ENCODE measurements at regions not wholly inside any gene's neighbourhood (a gene's known extent, or its start where the extent isn't known, plus 50 kb on each side); places are given as distances from the start of the nearest gene placed in this dataset.
"Not testable (repeated sequence)": the region's sequence is repeated elsewhere in the genome, so short reads cannot be mapped to it uniquely, and the experiment has no call there.

- Histone ChIP-seq H3K4me1 (no peaks in the 10 kb centered on the region), H3K4me3 (no peak overlapping the region), H3K36me3 (replicated peaks in 1 of 2; ENCODE audit: insufficient read depth in 1 of 2, low read depth in 2 of 2) (no peaks in the 10 kb centered on the region), H3K9me3 (no peaks in the 10 kb centered on the region), H3K27ac (no peak overlapping the region), H3K27me3 (no peaks in the 10 kb centered on the region)
- ATAC-seq (no peak), DNase-seq (no peak)
- TF ChIP-seq CTCF (IDR thresholded peaks at IDR 0.05) (no peak), POLR2A (IDR thresholded peaks at IDR 0.05) (no peak)
- whole genome bisulfite sequencing, 2 donors = 75 to 88% methylated on average over 4 of the region's 4 CpGs
- intact Hi-C loops (cut with DNase I) = no loop called here
Observed at GRCh38 chr12:33222357-33222756, 217.3 kb downstream of the SYT10 start.

GRCh38 chr12:33205981-33206380 is 233.6 kb downstream of the SYT10 start:
- H3K36me3 ChIP-seq (replicated peaks in 1 of 2; ENCODE audit: insufficient read depth in 1 of 2, low read depth in 2 of 2) = no peaks in the 10 kb centered on the region
- H3K4me3 ChIP-seq = no peak overlapping the region
- intact Hi-C loops (cut with DNase I) = no loop called here
- TF ChIP-seq POLR2A (IDR thresholded peaks at IDR 0.05) (no peak), CTCF (IDR thresholded peaks at IDR 0.05) (no peak)
- no peaks in the 10 kb centered on the region for H3K4me1 ChIP-seq
- 8 to 33% methylated on average over 2 of the region's 2 CpGs for WGBS, 2 donors
- DNase-seq = no peak
- no peak overlapping the region for H3K27ac ChIP-seq
- H3K27me3 ChIP-seq = no peaks in the 10 kb centered on the region
- H3K9me3 ChIP-seq = no peaks in the 10 kb centered on the region
- no peak for ATAC-seq

- ATAC-seq; H3K4me3 ChIP-seq; H3K9me3 ChIP-seq; DNase-seq; H3K27ac ChIP-seq; H3K27me3 ChIP-seq; H3K36me3 ChIP-seq (replicated peaks in 1 of 2; ENCODE audit: insufficient read depth in 1 of 2, low read depth in 2 of 2); H3K4me1 ChIP-seq; intact Hi-C loops (cut with DNase I): not testable (repeated sequence)
Observed at GRCh38 chr12:33194389-33194788, 245.2 kb downstream of the SYT10 start.

- H3K4me3 ChIP-seq = no peak overlapping the region
- H3K9me3 ChIP-seq = no peaks in the 10 kb centered on the region
- ATAC-seq = no peak
- TF ChIP-seq CTCF (IDR thresholded peaks at IDR 0.05) = no peak
- no peak overlapping the region for H3K27ac ChIP-seq
- H3K36me3 ChIP-seq (replicated peaks in 1 of 2; ENCODE audit: insufficient read depth in 1 of 2, low read depth in 2 of 2) = no peaks in the 10 kb centered on the region
- H3K27me3 ChIP-seq = no peaks in the 10 kb centered on the region
- H3K4me1 ChIP-seq = no peaks in the 10 kb centered on the region
- DNase-seq = no peak
- 52 to 56% methylated on average over 4 of the region's 4 CpGs for WGBS, 2 donors
- intact Hi-C loops (cut with DNase I) = no loop called here
Observed at GRCh38 chr12:33192226-33192625, 247.4 kb downstream of the SYT10 start.

GRCh38 chr12:33187409-33187808 is 252.2 kb downstream of the SYT10 start:
- intact Hi-C loops (cut with DNase I) = no loop called here
- Histone ChIP-seq H3K9me3 (no peaks in the 10 kb centered on the region), H3K4me3 (no peak overlapping the region), H3K36me3 (replicated peaks in 1 of 2; ENCODE audit: insufficient read depth in 1 of 2, low read depth in 2 of 2) (no peaks in the 10 kb centered on the region), H3K27me3 (no peaks in the 10 kb centered on the region), H3K27ac (no peak overlapping the region), H3K4me1 (no peaks in the 10 kb centered on the region)
- DNase-seq = no peak
- no peak for TF ChIP-seq POLR2A (IDR thresholded peaks at IDR 0.05)
- no peak for TF ChIP-seq CTCF (IDR thresholded peaks at IDR 0.05)
- ATAC-seq = no peak

Data from body of pancreas (tissue), 4 donors.